GM10266 (cell line): ENCODE measurements at regions not wholly inside any gene's neighbourhood (a gene's known extent, or its start where the extent isn't known, plus 50 kb on each side); places are given as distances from the start of the nearest gene placed in this dataset.
"Not testable (repeated sequence)": the region's sequence is repeated elsewhere in the genome, so short reads cannot be mapped to it uniquely, and the experiment has no call there.

ENCODE experiments used
- DNase-seq: peaks from one replicate; pipeline ENCODE4 v3.0.0; 2012; ENCODE audit errors: extremely low spot score
- TF ChIP-seq, protein P1 (sequence below): IDR thresholded peaks from 2 replicates; pipeline ENCODE4 v1.5.1; 2012; ENCODE audit warnings: mild to moderate bottlenecking, low read depth; ENCODE audit not compliant: control insufficient read depth, insufficient read depth; ENCODE audit errors: missing control alignments

DNA sequence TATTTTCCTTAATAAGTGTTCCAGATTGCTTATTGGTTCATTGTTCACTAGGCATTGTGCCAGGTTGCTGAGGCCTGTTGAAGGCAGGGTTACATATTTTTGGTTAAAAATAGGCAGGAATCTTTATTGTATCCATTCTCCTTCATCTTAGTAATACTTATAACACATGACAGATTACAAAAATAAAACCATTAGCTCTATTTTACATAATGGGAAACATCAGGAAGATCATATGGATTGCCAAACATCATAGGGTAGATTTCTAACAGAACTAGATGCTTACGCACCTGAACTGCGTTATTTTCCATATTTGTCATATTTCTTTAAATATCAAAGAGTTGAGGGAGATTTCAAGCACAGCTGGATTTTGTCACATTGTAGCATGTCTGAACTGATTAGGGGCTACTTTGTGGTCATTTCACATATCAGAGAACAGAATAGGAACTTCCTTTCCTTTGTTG is 462.9 kb upstream of the SGO1 start:
- TF ChIP-seq, protein P1, sequence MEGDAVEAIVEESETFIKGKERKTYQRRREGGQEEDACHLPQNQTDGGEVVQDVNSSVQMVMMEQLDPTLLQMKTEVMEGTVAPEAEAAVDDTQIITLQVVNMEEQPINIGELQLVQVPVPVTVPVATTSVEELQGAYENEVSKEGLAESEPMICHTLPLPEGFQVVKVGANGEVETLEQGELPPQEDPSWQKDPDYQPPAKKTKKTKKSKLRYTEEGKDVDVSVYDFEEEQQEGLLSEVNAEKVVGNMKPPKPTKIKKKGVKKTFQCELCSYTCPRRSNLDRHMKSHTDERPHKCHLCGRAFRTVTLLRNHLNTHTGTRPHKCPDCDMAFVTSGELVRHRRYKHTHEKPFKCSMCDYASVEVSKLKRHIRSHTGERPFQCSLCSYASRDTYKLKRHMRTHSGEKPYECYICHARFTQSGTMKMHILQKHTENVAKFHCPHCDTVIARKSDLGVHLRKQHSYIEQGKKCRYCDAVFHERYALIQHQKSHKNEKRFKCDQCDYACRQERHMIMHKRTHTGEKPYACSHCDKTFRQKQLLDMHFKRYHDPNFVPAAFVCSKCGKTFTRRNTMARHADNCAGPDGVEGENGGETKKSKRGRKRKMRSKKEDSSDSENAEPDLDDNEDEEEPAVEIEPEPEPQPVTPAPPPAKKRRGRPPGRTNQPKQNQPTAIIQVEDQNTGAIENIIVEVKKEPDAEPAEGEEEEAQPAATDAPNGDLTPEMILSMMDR = no peak
- no peak for DNase-seq

DNA sequence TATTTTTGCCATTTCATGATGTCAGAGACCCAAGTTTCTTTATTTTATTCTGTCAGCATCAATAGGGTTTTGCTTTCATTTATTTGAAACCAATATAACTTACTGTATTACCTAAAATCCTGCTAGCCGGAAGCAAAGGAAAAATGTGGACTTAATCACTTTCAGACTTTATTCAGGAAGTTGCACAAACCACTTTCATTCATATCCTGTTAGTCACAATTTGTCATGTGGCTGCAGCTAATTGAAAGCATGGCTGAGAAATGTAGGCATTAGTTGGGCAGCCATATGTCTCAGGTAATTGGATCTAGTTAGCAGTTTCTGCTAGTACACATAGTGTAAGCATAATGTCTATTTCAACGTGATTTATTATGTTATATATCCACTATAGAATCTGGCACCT is 462.3 kb upstream of the SGO1 start:
- TF ChIP-seq, protein P1 = no peak
- no peak for DNase-seq

- no peak for DNase-seq
- TF ChIP-seq, protein P1 = no peak
These were observed 460.4 kb upstream of the SGO1 start for GRCh38 chr3:20646425-20646824.

GRCh38 chr3:20645340-20645739 is 459.3 kb upstream of the SGO1 start:
- TF ChIP-seq, protein P1 = no peak
- DNase-seq = no peak

- TF ChIP-seq, protein P1 = no peak
- no peak for DNase-seq
These were observed 451.7 kb upstream of the SGO1 start for GRCh38 chr3:20637729-20638128.

- DNase-seq = no peak
- TF ChIP-seq, protein P1 = no peak
These were observed 436.3 kb upstream of the SGO1 start for GRCh38 chr3:20622304-20622703.

- DNase-seq = not testable (repeated sequence)
These were observed 432.6 kb upstream of the SGO1 start for GRCh38 chr3:20618621-20619020.

DNA sequence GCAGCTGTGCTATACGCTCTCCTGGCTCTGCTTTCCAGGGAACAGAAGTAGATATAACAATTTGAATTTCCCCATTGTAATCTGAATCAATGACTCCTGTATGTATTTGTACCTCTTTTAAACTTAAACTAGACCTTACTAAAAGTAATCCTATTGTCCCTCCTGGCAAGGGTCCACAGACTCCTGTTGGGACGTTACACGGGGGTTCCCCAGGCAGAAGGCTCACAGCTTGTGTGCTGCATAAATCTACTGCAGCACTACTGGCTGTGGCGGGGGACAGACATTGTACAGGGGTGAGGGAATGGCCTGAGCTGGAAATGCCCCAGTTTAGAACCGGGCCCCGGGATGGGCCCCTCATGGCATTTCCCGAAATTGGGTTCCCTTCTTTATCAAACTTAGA is 432.2 kb upstream of the SGO1 start:
- DNase-seq = not testable (repeated sequence)

DNA sequence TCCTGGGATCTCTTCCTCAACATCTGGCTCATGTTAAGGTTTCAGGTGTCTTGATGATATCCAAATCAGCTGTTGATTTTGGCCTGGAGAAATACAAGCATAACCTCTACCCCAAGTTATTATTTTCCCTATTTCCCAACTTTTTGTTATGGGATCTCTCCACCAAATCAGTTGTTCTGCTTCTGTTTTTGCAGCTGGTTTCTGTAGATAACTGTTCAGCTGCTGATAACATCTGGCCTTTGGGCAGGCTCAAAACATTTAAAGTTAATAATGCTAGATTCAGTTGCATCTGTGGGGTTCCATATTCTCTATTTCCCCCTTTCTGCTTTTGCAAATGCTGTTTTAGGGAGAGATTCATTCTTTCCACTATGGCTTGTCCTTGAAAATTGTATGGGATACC is 430.0 kb upstream of the SGO1 start:
- DNase-seq = not testable (repeated sequence)
